ENCODE measurements at regions not wholly inside any gene's neighbourhood (a gene's known extent, or its start where the extent isn't known, plus 50 kb on each side); places are given as distances from the start of the nearest gene placed in this dataset.
A peak's percentile ranks its signal among the peaks of the same experiment; 100 is the strongest.

DNA sequence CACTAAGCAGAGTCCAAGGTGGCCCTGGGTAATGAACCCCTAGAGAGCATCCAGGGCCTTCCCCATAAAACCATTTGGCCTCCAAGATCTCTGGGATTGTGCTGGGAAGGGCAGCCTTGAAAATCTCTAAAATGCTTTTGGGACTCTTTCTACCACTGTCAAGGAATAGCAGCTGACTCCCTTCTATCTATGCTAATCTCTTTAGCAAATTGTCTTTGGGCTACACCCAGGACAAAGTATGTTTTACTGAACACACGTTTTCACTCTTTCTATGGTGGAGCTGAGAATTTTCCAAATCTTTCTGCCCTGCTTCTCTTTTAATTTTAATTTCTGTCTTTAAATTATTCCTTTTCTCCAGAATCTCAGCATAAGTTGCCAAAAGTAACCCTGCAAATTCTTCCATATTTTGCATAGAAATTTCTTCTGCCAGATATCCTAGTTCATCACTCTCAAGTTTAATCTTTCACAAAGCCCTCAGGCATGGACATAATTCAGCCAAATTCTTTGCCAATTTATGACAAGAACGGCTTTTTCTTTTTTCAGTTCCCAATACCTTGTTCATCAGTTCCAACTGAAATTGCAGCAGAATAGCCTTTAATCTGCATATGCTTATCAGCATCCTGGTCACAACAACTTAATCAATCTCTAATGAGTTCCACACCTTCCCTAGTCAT, 687.0 kb upstream of the ADGRL4 start:
- no peak for DNase-seq

DNA sequence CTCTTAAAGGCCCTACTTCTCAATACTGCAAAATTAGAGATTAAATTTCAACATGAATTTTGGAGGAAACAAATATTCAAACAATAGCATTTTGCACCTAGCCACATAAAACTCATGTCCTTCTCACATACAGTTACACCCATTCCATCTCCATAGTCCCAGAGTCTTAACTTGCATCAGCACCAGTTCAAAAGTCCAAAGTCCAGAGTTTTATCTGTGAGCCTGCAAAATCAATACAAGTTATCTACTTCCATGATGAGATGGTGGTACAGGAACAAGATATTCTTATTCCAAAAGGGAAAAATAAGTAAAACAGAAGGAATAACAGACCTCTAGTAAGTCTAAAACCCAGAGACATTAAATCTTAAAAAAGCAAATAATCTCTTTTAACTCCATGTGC, 686.0 kb upstream of the ADGRL4 start:
- DNase-seq, result no peak

GRCh38 chr1:79688932-79689331, 682.4 kb upstream of the ADGRL4 start:
- no peak for DNase-seq

DNA sequence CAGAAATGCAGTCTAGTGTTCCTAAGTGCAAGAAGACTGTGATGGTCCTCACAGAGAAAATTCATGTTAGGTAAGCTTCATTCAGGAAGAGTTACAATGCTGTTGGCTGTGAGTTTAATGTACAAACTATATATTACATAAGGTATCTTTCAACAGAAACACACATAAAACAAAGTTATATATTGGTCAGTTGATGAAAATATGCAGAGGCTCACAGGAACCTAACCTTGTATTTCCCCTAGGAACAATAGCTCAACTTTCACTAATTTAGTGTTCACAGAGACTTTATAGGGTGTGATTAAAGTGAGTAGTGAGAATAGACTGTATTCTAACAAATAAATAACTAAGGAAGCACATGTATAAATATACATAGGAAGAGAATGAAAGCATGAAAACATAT, 676.9 kb upstream of the ADGRL4 start:
- no peak for DNase-seq

GRCh38 chr1:79682478-79682877, 675.9 kb upstream of the ADGRL4 start:
- no peak for DNase-seq

GRCh38 chr1:79681382-79681781, 674.9 kb upstream of the ADGRL4 start:
- no peak for DNase-seq

- DNase-seq, result no peak
Measured at GRCh38 chr1:79679916-79680315, 673.4 kb upstream of the ADGRL4 start.

GRCh38 chr1:79667848-79668696, 661.5 kb upstream of the ADGRL4 start:
- DNase-seq, result no peak

GRCh38 chr1:79667166-79667565, 660.6 kb upstream of the ADGRL4 start:
- no peak for DNase-seq

- no peak for DNase-seq
Measured at GRCh38 chr1:79663916-79664315, 657.4 kb upstream of the ADGRL4 start.

DNA sequence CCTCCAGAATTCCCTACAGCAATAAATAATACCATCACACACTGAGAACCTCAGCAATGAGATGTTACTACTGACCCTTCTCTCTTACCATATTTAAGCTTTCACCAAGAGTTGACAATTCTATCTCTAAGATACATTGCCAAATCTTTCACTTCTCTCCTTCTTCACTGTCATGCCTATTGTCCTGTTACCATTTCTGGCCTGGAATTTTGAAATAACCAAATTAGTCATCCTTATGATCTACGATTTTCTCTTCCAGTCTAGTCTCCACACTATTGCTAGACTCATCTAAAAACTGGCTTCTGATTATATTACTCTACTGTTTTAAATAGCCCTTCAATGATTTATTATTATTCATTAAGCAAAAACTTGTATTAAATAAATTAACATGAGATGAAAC, 656.1 kb upstream of the ADGRL4 start:
- no peak for DNase-seq

DNA sequence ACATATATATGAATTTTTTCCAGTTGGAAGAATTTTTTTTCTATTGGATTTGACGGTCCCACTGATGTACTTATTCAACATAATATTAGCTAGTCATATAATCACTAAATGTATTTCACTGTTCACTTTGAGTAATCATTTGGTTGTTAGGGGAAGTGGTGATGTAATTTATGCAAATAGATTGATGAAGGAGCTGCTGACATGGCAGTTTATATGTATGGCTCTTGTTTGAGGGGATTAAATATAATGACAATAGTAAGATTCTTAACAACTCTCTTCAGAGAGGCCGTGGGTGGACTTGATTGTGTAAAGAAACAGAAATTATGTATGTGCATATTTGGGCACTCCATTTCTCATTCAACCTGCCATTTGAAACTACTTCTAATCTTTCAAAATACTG, 653.6 kb upstream of the ADGRL4 start:
- DNase-seq, result no peak

- no peak for DNase-seq
Measured at GRCh38 chr1:79657951-79658658, 651.6 kb upstream of the ADGRL4 start.

GRCh38 chr1:79655876-79656275, 649.3 kb upstream of the ADGRL4 start:
- no peak for DNase-seq

DNA sequence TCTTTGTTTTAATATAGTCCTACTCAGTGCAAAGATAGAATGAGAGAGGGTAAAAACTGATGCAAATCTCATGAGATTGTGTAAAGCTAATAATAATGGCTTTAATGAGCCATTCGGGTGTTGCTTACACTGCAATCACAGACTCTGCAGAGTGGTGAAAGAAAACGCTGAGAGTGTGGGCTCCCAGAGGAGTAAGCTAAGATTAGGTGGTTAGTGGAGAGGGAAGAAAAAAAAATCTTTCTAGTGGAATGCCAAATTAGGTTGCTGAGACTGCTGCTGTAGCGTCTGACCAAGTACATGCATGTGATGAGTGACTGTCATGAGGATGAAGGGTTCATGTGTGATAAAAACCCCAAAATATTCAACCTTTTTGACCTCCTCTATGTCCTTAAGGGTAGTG, 645.9 kb upstream of the ADGRL4 start:
- no peak for DNase-seq

DNA sequence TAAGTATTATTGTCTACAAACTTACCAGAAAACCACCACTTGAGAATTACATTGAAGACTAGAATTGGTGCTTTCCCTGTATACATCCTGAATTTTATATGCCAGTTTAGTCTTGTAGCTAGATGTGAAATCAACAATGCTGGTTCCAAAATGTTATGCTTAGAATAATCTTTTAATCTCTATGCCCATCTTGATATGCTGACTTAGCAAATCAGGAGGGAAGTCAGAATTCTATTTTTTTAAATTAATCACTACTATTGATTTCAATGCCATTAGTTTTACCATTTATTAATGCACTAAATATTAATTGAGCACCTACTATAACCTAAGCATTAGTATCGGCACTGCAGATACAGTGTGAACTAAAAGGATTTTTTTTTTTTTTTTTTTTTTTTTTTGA, 641.6 kb upstream of the ADGRL4 start:
- no peak for DNase-seq

GRCh38 chr1:79646880-79647279, 640.4 kb upstream of the ADGRL4 start:
- DNase-seq, result no peak

- DNase-seq, result no peak
Measured at GRCh38 chr1:79638382-79638781, 631.9 kb upstream of the ADGRL4 start.

DNA sequence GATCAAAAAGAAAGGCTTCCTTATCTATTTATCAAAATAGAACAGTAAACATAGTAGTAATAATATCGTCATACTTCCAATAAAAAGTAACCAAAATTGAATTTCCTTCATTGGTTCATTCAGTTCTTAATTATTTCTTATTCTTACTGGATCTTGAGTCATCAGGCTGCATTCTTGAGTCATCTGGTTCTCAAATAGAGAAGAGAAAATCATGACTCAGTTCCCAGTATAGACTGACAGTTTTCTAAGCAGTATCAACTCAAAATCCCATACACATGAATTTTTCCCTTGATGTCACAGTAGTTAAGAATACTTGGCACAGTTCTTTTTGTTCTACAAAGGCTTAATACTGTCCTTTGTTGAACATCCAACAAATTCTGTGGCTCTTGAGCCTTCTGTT, 626.9 kb upstream of the ADGRL4 start:
- DNase-seq, result no peak

- no peak for DNase-seq
Measured at GRCh38 chr1:79629414-79629813, 622.9 kb upstream of the ADGRL4 start.

GRCh38 chr1:79617777-79618176, 611.2 kb upstream of the ADGRL4 start:
- DNase-seq, result peak in 1 of 2 experiments; percentile 3

DNA sequence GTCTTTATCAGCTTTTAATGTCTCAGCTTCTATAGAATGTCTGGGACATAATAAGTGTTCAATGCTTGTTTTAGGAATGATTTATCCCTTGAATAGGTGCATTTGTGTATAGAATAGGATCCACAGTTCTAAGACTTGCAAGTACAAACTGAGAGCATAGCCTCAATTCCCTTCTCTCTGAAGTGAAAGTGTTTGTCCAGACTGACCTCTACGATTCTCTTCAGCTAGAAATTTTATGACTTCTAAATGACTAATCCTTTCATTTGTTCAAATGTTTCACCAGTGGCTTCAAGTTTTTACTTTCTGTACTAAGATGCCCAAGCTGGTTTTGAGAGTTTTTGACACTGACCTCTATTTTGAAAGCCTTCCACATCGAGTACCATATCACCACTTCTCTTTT, 608.2 kb upstream of the ADGRL4 start:
- no peak for DNase-seq

DNA sequence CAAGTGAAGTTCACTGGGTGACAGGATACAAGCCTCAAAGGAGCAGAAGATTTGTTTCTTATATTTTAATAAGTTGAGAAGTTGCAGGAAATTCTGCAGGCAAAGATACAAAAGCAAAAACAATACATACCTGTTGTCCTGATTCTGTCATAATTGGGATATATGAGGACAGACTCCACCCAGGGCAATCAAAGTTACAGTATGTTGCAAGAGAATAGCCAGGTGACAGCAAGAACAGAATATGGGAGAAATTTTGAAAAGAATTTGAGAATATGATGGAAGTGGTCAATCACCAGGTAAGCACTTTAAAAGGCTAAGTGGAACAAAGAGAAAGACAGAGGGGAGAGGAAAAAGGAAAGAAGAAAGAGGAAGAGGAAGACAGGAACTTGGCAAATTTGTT, 607.6 kb upstream of the ADGRL4 start:
- no peak for DNase-seq

DNA sequence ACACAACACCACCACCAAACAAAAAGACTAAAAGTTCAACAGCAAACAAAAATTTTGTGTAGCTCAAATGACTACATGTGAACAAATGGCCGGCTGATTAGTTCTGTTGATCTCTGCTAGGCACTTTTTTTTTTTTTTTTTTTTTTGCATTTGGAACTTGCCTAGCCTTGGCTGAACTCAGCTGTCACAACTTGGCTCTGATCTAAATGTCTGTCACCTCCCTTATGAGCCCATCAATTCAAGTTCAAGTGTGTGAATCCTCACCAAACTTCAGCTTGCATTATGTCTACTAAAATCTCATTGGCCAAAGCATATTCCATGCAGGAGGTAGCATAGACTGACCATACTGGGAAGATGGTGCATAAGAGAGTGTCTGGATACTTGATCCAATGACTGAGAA, 606.5 kb upstream of the ADGRL4 start:
- DNase-seq, result no peak

All from NCI-H524 (cell line).